ENCODE measurements at regions not wholly inside any gene's neighbourhood (a gene's known extent, or its start where the extent isn't known, plus 50 kb on each side); places are given as distances from the start of the nearest gene placed in this dataset.

GRCh38 chr7:115078851-115079250 is 157.0 kb downstream of the MDFIC start:
- no peaks in the 10 kb centered on the region for H3K36me3 ChIP-seq (ENCODE audit: insufficient read depth, low read length)
- H3K79me2 ChIP-seq (replicated peaks; ENCODE audit: insufficient read depth, low read length) = no peaks in the 10 kb centered on the region
- no peak overlapping the region for H3K27ac ChIP-seq (ENCODE audit: low read length)
- no peak overlapping the region for H2AFZ ChIP-seq (ENCODE audit: low read depth, low read length)
- H3K9ac ChIP-seq (ENCODE audit: low read length) = no peak overlapping the region
- H3K4me3 ChIP-seq (ENCODE audit: low read length) = no peak overlapping the region
- no peaks in the 10 kb centered on the region for H3K27me3 ChIP-seq (ENCODE audit: insufficient read depth, low read depth, low read length)
- TF ChIP-seq EZH2 (IDR thresholded peaks at IDR 0.05; ENCODE audit: borderline replicate concordance, insufficient read depth, low read length, poor library complexity, severe bottlenecking) (no peak), POLR2AphosphoS5 (IDR thresholded peaks at IDR 0.05) (no peak), EP300 (conservative IDR thresholded peaks at IDR 0.05; ENCODE audit: poor library complexity, severe bottlenecking) (no peak), SMC3 (conservative IDR thresholded peaks at IDR 0.05; ENCODE audit: poor library complexity) (no peak), RAD21 (conservative IDR thresholded peaks at IDR 0.05) (no peak), TAF1 (IDR thresholded peaks at IDR 0.05; ENCODE audit: low read depth) (no peak), MXI1 (conservative IDR thresholded peaks at IDR 0.05; ENCODE audit: poor library complexity, severe bottlenecking) (no peak), REST (IDR thresholded peaks at IDR 0.05; ENCODE audit: borderline replicate concordance) (no peak)
- TF ChIP-seq, protein P1, sequence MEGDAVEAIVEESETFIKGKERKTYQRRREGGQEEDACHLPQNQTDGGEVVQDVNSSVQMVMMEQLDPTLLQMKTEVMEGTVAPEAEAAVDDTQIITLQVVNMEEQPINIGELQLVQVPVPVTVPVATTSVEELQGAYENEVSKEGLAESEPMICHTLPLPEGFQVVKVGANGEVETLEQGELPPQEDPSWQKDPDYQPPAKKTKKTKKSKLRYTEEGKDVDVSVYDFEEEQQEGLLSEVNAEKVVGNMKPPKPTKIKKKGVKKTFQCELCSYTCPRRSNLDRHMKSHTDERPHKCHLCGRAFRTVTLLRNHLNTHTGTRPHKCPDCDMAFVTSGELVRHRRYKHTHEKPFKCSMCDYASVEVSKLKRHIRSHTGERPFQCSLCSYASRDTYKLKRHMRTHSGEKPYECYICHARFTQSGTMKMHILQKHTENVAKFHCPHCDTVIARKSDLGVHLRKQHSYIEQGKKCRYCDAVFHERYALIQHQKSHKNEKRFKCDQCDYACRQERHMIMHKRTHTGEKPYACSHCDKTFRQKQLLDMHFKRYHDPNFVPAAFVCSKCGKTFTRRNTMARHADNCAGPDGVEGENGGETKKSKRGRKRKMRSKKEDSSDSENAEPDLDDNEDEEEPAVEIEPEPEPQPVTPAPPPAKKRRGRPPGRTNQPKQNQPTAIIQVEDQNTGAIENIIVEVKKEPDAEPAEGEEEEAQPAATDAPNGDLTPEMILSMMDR (IDR thresholded peaks at IDR 0.05; ENCODE audit: poor library complexity, severe bottlenecking) = no peak
- H3K9me3 ChIP-seq (ENCODE audit: low read length) = no peaks in the 10 kb centered on the region
- H3K9me2 ChIP-seq (ENCODE audit: insufficient read depth, low read length) = no peaks in the 10 kb centered on the region
- H4K20me1 ChIP-seq (ENCODE audit: insufficient read depth) = no peaks in the 10 kb centered on the region
- no peaks in the 10 kb centered on the region for H3F3A ChIP-seq (ENCODE audit: insufficient read depth, low read length, poor library complexity, severe bottlenecking)
- H3K4me2 ChIP-seq (ENCODE audit: low read length) = no peak overlapping the region

GRCh38 chr7:115078386-115078785 is 156.5 kb downstream of the MDFIC start:
- H3K27ac ChIP-seq (ENCODE audit: low read length) = no peak overlapping the region
- H2AFZ ChIP-seq (ENCODE audit: low read depth, low read length) = no peak overlapping the region
- no peaks in the 10 kb centered on the region for H3K79me2 ChIP-seq (replicated peaks; ENCODE audit: insufficient read depth, low read length)
- no peaks in the 10 kb centered on the region for H3F3A ChIP-seq (ENCODE audit: insufficient read depth, low read length, poor library complexity, severe bottlenecking)
- H3K9me2 ChIP-seq (ENCODE audit: insufficient read depth, low read length) = no peaks in the 10 kb centered on the region
- H3K9me3 ChIP-seq (ENCODE audit: low read length) = no peaks in the 10 kb centered on the region
- H3K27me3 ChIP-seq (ENCODE audit: insufficient read depth, low read depth, low read length) = no peaks in the 10 kb centered on the region
- no peak overlapping the region for H3K4me2 ChIP-seq (ENCODE audit: low read length)
- no peaks in the 10 kb centered on the region for H4K20me1 ChIP-seq (ENCODE audit: insufficient read depth)
- no peak overlapping the region for H3K9ac ChIP-seq (ENCODE audit: low read length)
- peak; percentile 88 for TF ChIP-seq EP300 (conservative IDR thresholded peaks at IDR 0.05; ENCODE audit: poor library complexity, severe bottlenecking)
- TF ChIP-seq EZH2 (IDR thresholded peaks at IDR 0.05; ENCODE audit: borderline replicate concordance, insufficient read depth, low read length, poor library complexity, severe bottlenecking) = no peak
- TF ChIP-seq REST (IDR thresholded peaks at IDR 0.05; ENCODE audit: borderline replicate concordance) = no peak
- no peak for TF ChIP-seq MXI1 (conservative IDR thresholded peaks at IDR 0.05; ENCODE audit: poor library complexity, severe bottlenecking)
- peak; percentile 75 for TF ChIP-seq POLR2AphosphoS5 (IDR thresholded peaks at IDR 0.05)
- no peak overlapping the region for H3K4me3 ChIP-seq (ENCODE audit: low read length)
- H3K36me3 ChIP-seq (ENCODE audit: insufficient read depth, low read length) = no peaks in the 10 kb centered on the region

Measured in neural cell (in vitro differentiated cells).